HG03354 (cell line): ENCODE measurements at regions not wholly inside any gene's neighbourhood (a gene's known extent, or its start where the extent isn't known, plus 50 kb on each side); places are given as distances from the start of the nearest gene placed in this dataset.

Experiments used
- ATAC-seq: cut with Tn5 transposase; IDR thresholded peaks from one replicate; pipeline ENCODE4 v1.9.1; 2021; ENCODE audit warnings: mild to moderate bottlenecking; ENCODE audit not compliant: unreplicated experiment, poor library complexity, severe bottlenecking

DNA sequence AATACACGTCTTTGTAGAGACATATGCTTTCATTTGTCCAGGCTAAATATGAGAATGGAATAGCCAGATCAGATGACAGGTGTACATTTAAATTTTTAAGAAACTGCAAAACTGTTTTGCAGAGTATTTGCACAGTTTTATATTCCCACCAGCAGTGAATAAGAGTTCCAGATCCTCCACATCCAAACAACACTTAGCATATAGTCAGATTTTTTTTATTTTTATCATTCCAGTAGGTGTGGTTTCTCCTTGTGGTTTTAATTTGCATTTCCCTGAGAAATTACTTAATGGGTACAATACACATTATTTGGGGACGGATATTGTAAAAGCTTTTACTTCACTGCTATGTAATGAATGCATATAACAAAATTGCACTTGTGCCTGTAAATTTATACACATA is 56.7 kb upstream of the IRF2 start:
- no peak for ATAC-seq

DNA sequence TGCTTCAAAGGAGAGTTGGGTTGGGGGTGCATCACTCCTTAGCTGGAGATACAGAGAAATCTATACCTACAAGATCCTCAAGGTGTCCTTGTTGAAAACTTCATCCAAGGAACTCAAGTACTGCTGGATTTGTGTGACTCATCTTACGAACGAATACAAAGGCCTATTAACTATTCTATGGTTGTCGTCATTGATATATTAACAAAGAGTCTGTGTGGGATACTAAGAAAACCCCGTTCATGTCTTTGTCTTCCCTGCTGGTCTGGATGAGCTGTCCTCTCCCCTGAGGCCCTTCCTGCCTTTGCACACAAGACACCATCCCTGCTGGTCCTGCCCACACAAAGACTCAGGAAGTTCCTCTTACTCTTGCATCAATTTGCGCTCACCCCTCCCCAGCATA is 54.9 kb upstream of the IRF2 start:
- ATAC-seq, result no peak

DNA sequence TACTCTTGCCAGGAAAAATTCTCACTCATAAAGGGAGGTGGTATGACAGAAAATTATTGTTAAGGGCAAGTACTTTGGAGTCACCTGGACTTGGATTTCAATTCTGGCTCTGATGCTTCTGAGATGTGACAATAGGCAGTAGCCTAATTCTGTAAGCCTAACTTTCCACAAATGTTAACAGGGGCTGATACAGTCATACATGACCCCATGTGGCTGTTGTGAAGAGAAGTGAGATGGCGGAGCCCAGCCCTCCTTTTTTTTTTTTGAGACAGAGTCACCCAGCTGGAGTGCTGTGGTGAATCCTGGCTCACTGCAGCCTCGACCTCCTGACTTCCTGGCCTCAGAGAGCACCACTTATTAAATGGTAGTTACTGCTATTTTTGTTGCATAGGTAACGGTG is 54.4 kb upstream of the IRF2 start:
- no peak for ATAC-seq

DNA sequence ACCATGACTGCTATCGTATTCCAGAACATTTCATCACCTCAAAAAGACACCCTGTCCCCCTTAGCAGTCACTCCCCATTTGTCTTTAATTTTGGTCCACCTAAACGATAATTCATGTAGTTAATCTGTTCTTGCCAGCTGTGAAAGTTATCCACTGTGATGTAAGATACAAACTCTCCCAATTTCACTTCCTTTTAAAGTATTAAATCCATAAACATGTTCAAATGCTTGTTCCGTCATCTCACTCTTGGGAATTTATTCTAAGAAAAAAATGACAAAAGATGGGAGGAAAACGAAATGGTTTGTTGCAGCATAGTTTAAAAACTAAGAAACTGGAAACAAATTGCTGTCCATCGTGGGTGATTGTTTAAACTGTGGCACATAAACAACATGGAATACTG is 53.7 kb upstream of the IRF2 start:
- ATAC-seq, result no peak

DNA sequence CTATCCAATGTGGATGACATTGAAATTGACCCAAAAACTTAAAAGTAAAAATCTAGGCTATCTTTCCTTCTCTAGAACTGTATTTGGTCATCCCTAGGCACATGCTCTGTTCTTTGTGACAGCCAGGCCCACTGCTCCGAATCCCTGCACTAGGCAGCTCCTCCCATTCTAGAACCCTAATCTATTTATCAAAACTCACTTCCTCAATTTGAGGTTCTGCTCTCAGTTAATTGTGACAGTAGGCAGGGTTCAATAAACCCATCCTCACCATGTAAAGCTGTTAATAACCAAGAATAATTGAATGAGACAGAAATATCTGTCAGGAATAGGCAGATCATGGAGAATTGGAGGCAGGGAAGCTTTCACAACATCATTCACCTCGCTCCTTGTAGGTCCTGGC is 51.9 kb upstream of the IRF2 start:
- ATAC-seq, result no peak
